ENCODE measurements at regions not wholly inside any gene's neighbourhood (a gene's known extent, or its start where the extent isn't known, plus 50 kb on each side); places are given as distances from the start of the nearest gene placed in this dataset.
A peak's percentile ranks its signal among the peaks of the same experiment; 100 is the strongest.

DNA sequence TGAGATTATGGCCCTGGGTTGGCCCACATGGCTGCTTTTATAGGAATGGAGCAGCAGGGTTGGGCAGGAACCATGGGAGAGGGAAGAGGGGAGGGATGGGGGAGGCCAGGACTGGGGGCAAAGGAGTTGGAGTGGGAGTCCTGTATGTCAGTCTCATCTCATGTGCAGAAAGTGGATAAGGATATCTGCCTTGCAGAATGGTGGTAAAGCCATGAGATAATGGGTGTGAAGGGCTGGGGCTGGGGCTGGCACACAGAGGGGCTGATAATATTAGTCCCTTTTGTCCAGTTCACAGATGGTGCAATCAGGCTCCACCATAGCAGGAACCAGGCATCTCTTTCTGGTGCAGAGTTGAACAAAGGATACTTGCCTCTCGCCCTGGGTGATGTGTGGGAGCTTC lies 101.3 kb downstream of the MRM1 start:
- ATAC-seq = no peak
- H3K36me3 ChIP-seq = no peaks in the 10 kb centered on the region
- intact Hi-C loops (cut with DNase I; ENCODE audit: low total_unique reads) = loop anchor here (10.0 kb wide), 1 partner anchor 98 kb away; the partner anchor contains the start of gene MRM1
- H3K27me3 ChIP-seq = peaks cover 12 to 39% (median 18%) of the 10 kb centered on the region in 3 donors
- TF ChIP-seq, protein P1, sequence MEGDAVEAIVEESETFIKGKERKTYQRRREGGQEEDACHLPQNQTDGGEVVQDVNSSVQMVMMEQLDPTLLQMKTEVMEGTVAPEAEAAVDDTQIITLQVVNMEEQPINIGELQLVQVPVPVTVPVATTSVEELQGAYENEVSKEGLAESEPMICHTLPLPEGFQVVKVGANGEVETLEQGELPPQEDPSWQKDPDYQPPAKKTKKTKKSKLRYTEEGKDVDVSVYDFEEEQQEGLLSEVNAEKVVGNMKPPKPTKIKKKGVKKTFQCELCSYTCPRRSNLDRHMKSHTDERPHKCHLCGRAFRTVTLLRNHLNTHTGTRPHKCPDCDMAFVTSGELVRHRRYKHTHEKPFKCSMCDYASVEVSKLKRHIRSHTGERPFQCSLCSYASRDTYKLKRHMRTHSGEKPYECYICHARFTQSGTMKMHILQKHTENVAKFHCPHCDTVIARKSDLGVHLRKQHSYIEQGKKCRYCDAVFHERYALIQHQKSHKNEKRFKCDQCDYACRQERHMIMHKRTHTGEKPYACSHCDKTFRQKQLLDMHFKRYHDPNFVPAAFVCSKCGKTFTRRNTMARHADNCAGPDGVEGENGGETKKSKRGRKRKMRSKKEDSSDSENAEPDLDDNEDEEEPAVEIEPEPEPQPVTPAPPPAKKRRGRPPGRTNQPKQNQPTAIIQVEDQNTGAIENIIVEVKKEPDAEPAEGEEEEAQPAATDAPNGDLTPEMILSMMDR (IDR thresholded peaks at IDR 0.05 in 4 of 5, conservative IDR thresholded peaks at IDR 0.05 in 1 of 5) = no peak
- TF ChIP-seq POLR2A (IDR thresholded peaks at IDR 0.05) = no peak
- H3K4me1 ChIP-seq = no peaks in the 10 kb centered on the region
- H3K27ac ChIP-seq = no peak overlapping the region
- no peak overlapping the region for H3K4me3 ChIP-seq
- in situ Hi-C loops (cut with MboI; ENCODE audit: low sequenced_read_pairs in 4 of 4) = no loop called here
- H3K9me3 ChIP-seq = no peaks in the 10 kb centered on the region
- no peak for DNase-seq

DNA sequence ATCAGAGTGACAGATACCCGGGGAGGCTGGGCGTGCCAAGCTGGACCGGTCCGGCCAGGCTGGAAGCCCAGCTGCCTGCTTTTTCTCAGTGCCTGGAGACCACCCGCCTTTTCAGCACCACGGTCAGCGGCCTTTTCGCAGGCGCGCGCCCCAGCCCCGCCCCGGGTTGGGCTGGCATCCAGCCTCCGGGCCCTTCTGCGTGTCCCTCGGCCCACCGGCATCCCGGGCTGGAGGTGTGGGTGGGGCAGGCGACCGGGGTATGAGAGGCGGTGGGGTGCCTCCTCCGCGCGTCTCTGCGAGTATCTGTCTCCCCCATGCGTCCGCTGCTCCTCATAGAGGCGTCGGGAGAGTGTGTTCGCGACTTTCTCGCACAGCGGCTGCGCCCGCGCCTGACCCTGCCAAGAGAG lies 102.5 kb downstream of the MRM1 start:
- no peak for DNase-seq
- no peak for ATAC-seq
- Histone ChIP-seq H3K4me3 (no peak overlapping the region), H3K4me1 (no peaks in the 10 kb centered on the region), H3K27ac (no peak overlapping the region), H3K27me3 (peaks cover 12 to 39% (median 18%) of the 10 kb centered on the region in 3 donors), H3K36me3 (no peaks in the 10 kb centered on the region), H3K9me3 (no peaks in the 10 kb centered on the region)
- intact Hi-C loops (cut with DNase I; ENCODE audit: low total_unique reads) = loop anchor here (10.0 kb wide), 1 partner anchor 99 kb away; the partner anchor contains the start of gene MRM1
- in situ Hi-C loops (cut with MboI; ENCODE audit: low sequenced_read_pairs in 4 of 4) = no loop called here
- no peak for TF ChIP-seq POLR2A (IDR thresholded peaks at IDR 0.05)
- TF ChIP-seq, protein P1 (IDR thresholded peaks at IDR 0.05 in 4 of 5, conservative IDR thresholded peaks at IDR 0.05 in 1 of 5) = no peak

DNA sequence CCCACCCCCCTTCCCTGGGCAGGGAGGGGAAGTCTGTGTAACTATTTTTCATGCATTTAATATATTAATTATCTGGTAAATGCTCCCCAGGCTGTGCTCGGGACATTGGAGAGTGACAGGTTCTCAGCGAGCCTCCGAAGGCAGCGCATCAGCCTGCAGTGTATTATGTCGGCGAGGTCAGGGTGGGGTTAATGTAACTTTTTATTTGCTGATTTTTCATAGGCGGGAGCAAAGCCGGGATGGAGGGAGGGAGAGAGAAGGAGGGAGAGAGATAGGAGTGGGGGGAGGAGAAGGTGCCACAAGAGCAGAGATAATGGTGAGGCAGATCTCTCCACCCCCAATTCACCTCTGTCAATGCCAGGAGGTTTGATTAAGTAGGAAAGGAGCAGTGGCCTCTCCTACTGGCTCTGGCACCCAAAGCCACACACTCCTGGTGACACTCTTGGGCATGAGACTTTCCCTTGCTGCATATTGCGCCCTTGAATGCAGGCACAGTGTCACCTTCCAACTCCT lies 104.0 kb downstream of the MRM1 start:
- Histone ChIP-seq H3K27ac (no peak overlapping the region), H3K9me3 (no peaks in the 10 kb centered on the region), H3K27me3 (peaks cover 10 to 39% (median 18%) of the 10 kb centered on the region in 3 donors), H3K4me3 (no peak overlapping the region), H3K4me1 (no peaks in the 10 kb centered on the region), H3K36me3 (no peaks in the 10 kb centered on the region)
- DNase-seq = no peak
- ATAC-seq = no peak
- no peak for TF ChIP-seq POLR2A (IDR thresholded peaks at IDR 0.05)
- TF ChIP-seq, protein P1 (IDR thresholded peaks at IDR 0.05 in 4 of 5, conservative IDR thresholded peaks at IDR 0.05 in 1 of 5) = no peak
- in situ Hi-C loops (cut with MboI; ENCODE audit: low sequenced_read_pairs in 4 of 4) (no loop called here), intact Hi-C loops (cut with DNase I; ENCODE audit: low total_unique reads) (loop anchor here (10.0 kb wide), 1 partner anchor 101 kb away; the partner anchor contains the start of gene MRM1)

DNA sequence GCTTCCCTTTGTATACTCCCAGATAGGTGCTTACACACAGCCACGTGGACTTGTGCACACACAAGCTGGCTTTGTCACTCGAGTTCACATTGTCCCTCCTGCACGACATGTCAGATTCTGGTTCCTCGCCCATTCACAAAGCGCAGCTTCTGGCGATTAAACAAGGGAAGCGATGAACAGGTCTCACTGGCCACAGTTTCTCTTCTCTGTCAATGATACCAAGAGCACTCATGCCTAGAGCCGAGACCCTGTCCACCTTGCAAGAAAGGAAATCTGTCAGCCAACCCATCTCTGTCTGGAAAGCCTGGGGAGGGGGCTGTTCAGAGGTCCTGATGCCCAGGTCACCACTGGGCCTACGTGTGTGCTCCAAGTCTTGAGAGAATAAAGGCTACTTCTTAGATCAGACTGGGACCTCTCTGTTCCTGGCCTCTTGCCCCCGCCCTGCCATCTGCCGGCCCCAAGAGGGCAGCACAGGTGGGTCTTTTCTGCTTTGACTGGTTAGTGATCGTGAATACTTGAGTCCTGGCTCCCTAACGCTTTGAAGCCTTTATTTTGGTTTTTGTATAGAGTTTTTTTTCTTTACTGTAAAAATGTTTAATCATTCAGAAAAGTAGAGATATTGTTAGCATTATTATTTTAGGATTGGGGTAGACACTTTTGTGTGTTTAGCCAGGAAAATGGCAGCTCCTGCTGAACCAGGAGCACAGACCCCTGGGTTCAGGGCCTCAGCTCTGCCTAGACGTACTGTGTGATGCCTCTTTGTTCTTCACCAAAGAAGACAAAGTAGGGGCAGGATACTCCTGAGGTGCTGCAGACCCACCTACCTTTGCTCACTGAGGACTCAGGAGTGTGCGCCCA lies 104.7 kb downstream of the MRM1 start:
- Histone ChIP-seq H3K27me3 (peaks cover 10 to 35% (median 18%) of the 10 kb centered on the region in 3 donors), H3K4me1 (no peaks in the 10 kb centered on the region), H3K9me3 (no peaks in the 10 kb centered on the region), H3K36me3 (no peaks in the 10 kb centered on the region), H3K27ac (no peak overlapping the region), H3K4me3 (no peak overlapping the region)
- DNase-seq (peak in 1 of 2 donors; percentile 26), ATAC-seq (no peak)
- in situ Hi-C loops (cut with MboI; ENCODE audit: low sequenced_read_pairs in 4 of 4) = no loop called here
- intact Hi-C loops (cut with DNase I; ENCODE audit: low total_unique reads) = loop anchor here (10.0 kb wide), 1 partner anchor 101 kb away; the partner anchor contains the start of gene MRM1
- TF ChIP-seq POLR2A (IDR thresholded peaks at IDR 0.05) = no peak
- TF ChIP-seq, protein P1 (IDR thresholded peaks at IDR 0.05 in 4 of 5, conservative IDR thresholded peaks at IDR 0.05 in 1 of 5) = peak in 4 of 5 experiments; percentile 22 to 52 (median 30)
